Fibroblast of gingiva (primary cell): ENCODE measurements at regions not wholly inside any gene's neighbourhood (a gene's known extent, or its start where the extent isn't known, plus 50 kb on each side); places are given as distances from the start of the nearest gene placed in this dataset.

Experiments
- DNase-seq: peaks from one replicate; pipeline ENCODE4 v3.0.0-alpha.2; 2011; ENCODE audit warnings: low read depth

- no peak for DNase-seq
Measured at GRCh38 chrX:3257471-3257870, 89.0 kb downstream of the MXRA5 start.

DNA sequence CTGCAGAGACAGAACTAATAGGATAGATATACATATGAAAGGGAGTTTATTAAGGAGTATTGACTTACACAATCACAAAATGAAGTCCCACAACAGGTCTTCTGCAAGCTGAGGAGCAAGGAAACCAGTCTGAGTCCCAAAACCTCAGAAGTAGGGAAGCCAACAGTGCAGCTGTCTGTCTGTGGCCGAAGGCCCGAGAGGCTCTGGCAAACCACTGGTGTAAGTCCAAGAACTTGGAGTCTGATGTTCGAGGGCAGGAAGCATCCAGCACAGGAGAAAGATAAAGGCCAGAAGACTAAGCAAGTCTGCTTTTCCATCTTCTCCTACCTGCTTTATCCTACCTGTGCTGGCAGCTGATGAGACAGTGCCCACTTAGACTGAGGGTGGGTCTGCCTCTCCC, 89.6 kb downstream of the MXRA5 start:
- no peak for DNase-seq

GRCh38 chrX:3252744-3253143, 93.7 kb downstream of the MXRA5 start:
- peak; percentile 4 for DNase-seq

DNA sequence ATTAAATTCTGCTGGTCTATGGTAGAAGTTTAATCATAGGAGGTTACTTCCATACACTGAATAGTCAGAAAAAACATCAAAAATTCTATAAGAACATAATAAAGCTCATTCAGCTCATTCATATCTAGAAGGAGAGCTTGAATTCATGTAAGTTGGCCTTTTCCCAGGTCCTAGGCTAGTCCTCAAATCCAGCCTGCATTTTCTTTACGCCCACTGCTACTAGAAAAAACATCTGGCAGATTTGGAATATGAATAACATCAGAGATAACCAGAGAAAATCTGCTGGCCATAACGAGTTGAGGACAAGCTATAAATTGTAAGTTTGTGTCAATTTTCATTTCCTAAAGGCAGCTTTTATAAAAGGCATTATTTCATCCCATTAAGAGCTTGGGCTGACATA, 95.5 kb downstream of the MXRA5 start:
- DNase-seq: no peak

- DNase-seq: peak; percentile 10
Measured at GRCh38 chrX:3244955-3245354, 101.5 kb downstream of the MXRA5 start.

- peak; percentile 17 for DNase-seq
Measured at GRCh38 chrX:3244203-3244743, 102.2 kb downstream of the MXRA5 start.

- DNase-seq: no peak
Measured at GRCh38 chrX:3232262-3232923, 114.1 kb downstream of the MXRA5 start.

DNA sequence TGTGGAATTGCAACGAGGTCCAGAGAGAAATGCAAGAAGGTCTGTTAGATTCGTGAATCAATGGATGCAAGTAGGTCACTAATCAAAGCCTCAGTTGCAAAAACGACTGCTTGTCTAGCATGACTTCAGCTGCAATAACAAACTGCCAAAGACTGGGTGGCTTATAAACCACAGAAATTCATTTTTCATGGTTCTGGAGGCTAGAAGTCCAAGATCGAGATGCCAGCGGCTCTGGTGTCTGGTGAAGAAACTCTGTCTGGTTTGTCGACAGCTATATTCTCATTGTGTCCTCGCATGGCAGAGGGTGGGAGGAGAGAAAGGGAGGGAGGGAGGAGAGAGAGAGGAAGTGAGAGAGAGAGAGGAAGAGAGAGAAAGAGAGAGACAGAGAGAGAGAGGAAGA, 114.7 kb downstream of the MXRA5 start:
- peak; percentile 65 for DNase-seq

- no peak for DNase-seq
Measured at GRCh38 chrX:3230496-3230895, 116.0 kb downstream of the MXRA5 start.

GRCh38 chrX:3227526-3227925, 118.9 kb downstream of the MXRA5 start:
- DNase-seq: no peak

- no peak for DNase-seq
Measured at GRCh38 chrX:3226087-3226486, 120.4 kb downstream of the MXRA5 start.

- DNase-seq: no peak
Measured at GRCh38 chrX:3221643-3222042, 124.8 kb downstream of the MXRA5 start.

GRCh38 chrX:3219667-3220066, 126.8 kb downstream of the MXRA5 start:
- no peak for DNase-seq

GRCh38 chrX:3219231-3219630, 127.2 kb downstream of the MXRA5 start:
- DNase-seq: no peak

DNA sequence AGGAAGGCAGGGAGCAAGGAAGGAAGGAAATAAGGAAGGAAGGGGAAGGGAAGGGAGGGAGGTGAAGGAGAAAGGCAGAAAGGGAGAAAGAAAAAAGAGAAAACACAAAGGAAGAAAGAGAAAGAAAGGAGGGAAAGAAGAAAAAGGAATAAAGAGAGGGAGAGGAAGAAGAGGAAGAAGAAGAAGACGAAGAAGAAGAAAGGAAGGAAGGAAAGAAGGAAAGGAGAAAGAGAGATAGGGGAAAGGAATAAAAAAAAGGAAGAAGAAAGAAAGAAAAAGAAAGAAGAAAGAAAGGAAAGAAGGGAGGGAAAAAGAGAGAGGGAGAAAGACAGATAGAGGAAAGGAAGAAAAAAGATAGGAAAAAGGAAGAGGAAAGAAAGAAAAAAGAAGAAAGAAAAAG, 128.0 kb downstream of the MXRA5 start:
- no peak for DNase-seq

GRCh38 chrX:3216581-3217180, 129.8 kb downstream of the MXRA5 start:
- DNase-seq: peak; percentile 63

GRCh38 chrX:3215249-3215648, 131.2 kb downstream of the MXRA5 start:
- no peak for DNase-seq

DNA sequence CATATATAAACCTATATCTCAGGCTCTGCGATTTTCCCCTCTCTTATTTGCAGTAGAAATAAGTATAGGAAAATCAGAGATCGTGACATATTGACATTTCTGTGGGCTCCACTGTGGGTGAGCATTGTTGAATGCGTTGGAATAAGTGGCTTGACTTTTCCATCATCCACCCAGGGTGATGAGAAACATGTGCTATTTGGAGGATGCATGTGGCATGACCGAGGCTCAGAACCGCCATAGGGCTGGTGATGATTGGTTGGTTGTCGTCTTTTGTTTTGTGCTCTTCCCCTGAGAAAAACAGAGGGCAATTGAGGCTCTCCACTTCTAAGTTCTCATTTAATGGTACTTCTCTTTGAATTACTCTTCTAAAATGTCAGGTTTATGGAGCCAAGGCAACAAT, 140.1 kb downstream of the MXRA5 start:
- DNase-seq: no peak

GRCh38 chrX:3204606-3205005, 141.8 kb downstream of the MXRA5 start:
- DNase-seq: peak; percentile 37

DNA sequence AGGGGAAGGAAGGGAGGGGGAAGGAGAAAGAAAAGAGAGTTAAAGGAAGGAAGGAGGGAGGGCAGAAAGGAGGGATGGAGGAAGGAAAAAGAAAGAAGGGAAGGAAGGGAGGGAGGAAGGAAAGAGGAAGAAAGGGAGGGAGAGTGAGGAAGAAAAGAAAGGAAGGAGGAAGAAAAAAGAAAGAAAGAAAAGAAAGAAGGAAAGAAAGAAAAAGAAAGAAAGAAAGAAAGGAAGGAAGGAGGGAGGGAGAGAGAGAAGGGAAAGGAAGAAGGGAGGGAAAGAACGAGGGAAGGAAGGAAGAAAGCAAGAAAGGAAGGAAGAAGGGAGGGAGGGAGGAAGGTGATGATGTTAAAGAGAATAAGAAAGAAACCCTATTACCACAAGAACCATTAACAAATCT, 150.6 kb downstream of the MXRA5 start:
- DNase-seq: no peak

DNA sequence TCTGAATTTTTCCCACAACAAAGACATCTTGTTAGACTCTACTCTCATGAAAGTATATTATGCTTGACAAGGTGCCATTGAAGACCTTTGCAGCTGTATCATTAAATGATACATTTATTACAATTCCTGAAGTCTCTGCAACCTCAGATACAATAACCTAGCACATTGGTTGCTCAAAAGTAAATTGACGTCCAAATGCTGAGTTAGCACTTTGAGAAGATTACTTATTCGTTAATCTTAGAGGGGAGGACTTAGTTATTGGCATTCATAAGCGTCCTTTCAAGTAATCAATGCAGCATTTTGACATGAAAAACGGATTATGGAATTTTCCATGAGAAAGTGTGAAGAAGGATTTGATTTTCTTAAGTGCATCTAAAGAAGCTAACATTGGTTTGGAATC, 151.6 kb downstream of the ARSF start:
- DNase-seq: no peak

DNA sequence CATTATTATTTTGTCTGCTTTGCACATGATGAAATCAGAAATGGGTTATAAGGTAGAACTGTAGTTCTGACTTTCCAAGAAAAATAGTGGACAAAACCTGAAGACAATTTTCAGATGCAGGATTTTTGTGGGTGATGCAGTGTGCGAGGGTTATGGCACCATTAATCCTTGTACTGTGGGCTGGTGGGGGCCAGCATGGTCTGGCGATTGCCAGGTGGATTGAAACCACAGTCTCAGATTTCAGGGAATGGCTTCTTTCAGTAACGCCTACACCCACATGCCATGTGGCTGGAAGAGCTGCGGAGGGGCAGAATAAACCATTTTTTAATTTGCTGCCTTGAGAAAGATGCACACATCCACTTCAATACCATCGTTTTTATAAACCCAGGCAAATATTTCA, 150.5 kb downstream of the ARSF start:
- DNase-seq: no peak

DNA sequence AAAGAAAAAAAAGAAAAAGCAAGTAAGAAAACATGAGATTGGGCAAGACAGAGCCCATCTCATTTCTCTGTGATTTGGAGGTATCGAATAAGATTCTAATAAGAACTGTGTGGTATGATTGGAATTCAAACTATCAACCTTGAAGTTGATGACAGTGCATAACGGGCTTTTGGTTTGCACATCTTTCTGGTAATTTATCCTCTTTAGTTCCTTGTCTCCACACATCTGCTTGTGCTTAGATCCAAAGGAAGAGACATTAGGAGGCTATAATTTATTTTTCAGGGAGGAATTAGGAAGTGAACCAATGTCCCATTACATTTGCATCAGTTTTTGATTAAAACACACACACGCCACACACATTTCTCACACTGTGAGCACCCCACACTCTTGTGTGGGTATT, 149.9 kb downstream of the ARSF start:
- peak; percentile 1 for DNase-seq
